Suprapubic skin (tissue), 4 donors: ENCODE measurements at regions not wholly inside any gene's neighbourhood (a gene's known extent, or its start where the extent isn't known, plus 50 kb on each side); places are given as distances from the start of the nearest gene placed in this dataset.

Source experiments
- EP300 ChIP-seq: sonication (generic); formaldehyde crosslinking; IDR thresholded peaks from one replicate; pipeline ENCODE4 v1.6.1; 2017; ENCODE audit warnings: antibody characterized with exemption
- POLR2A ChIP-seq, 2 donors: fragments of 450-650 bp; IDR thresholded peaks; one replicate each; pipeline ENCODE4 v1.6.1; 2017; ENCODE audit warnings: antibody characterized with exemption in 2 of 2, mild to moderate bottlenecking in 2 of 2, moderate library complexity in 2 of 2
- POLR2AphosphoS5 ChIP-seq, 3 donors: sonication (generic); formaldehyde crosslinking; IDR thresholded peaks; one replicate each; pipeline ENCODE4 v1.6.1; 2017; ENCODE audit warnings: antibody characterized with exemption in 3 of 3
- TF ChIP-seq, protein P1 (sequence below), 2 donors: fragments of 200-600 bp in 1 of 2; fragments of 450-650 bp in 1 of 2; sonication (generic) in 1 of 2; IDR thresholded peaks; one replicate each; pipeline ENCODE4 v1.5.1; 2016 to 2019; ENCODE audit warnings: antibody characterized with exemption in 2 of 2, mild to moderate bottlenecking in 1 of 2, moderate library complexity in 1 of 2

DNA sequence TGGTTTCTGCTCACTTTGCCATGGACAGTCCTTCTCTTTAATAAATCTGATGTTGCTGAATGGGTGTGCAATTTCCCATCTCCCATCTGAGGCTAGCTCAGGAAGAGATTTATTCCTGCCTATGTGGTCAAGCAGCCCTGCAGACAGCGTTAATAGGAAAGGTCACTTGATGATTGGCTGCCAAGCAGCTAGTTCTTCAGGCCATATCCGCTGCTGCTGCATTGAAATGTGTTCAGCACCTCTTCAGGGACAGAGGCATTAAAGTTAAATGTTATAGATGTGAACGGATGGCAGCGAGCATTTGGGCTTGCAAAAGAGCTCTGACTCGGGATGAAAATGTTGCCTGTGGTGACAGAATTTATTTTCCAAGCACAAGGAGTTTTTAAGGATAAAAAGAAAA is 474.2 kb downstream of the PIK3C3 start:
- TF ChIP-seq, protein P1, sequence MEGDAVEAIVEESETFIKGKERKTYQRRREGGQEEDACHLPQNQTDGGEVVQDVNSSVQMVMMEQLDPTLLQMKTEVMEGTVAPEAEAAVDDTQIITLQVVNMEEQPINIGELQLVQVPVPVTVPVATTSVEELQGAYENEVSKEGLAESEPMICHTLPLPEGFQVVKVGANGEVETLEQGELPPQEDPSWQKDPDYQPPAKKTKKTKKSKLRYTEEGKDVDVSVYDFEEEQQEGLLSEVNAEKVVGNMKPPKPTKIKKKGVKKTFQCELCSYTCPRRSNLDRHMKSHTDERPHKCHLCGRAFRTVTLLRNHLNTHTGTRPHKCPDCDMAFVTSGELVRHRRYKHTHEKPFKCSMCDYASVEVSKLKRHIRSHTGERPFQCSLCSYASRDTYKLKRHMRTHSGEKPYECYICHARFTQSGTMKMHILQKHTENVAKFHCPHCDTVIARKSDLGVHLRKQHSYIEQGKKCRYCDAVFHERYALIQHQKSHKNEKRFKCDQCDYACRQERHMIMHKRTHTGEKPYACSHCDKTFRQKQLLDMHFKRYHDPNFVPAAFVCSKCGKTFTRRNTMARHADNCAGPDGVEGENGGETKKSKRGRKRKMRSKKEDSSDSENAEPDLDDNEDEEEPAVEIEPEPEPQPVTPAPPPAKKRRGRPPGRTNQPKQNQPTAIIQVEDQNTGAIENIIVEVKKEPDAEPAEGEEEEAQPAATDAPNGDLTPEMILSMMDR (IDR thresholded peaks at IDR 0.05): no peak
- no peak for TF ChIP-seq POLR2AphosphoS5 (IDR thresholded peaks at IDR 0.05)
- no peak for TF ChIP-seq POLR2A (IDR thresholded peaks at IDR 0.05)
- no peak for TF ChIP-seq EP300
